Mammary epithelial cell (primary cell): ENCODE measurements at regions not wholly inside any gene's neighbourhood (a gene's known extent, or its start where the extent isn't known, plus 50 kb on each side); places are given as distances from the start of the nearest gene placed in this dataset.
"Not testable (repeated sequence)": the region's sequence is repeated elsewhere in the genome, so short reads cannot be mapped to it uniquely, and the experiment has no call there.

Experiments used
- EZH2 ChIP-seq: IDR thresholded peaks from 2 replicates; pipeline ENCODE4 v1.6.1; 2012; ENCODE audit warnings: low read length, inconsistent platforms, borderline replicate concordance
- TF ChIP-seq, protein P1 (sequence below), 2 donors: IDR thresholded peaks in 1 of 2; conservative IDR thresholded peaks in 1 of 2; 2 replicates each; pipeline ENCODE4 v1.5.1; 2011 to 2012; ENCODE audit warnings: inconsistent platforms in 2 of 2, low read length in 2 of 2, mild to moderate bottlenecking in 2 of 2, control low read depth in 1 of 2, low read depth in 1 of 2; ENCODE audit not compliant: insufficient read depth in 1 of 2; ENCODE audit errors: extremely low read depth in 1 of 2

DNA sequence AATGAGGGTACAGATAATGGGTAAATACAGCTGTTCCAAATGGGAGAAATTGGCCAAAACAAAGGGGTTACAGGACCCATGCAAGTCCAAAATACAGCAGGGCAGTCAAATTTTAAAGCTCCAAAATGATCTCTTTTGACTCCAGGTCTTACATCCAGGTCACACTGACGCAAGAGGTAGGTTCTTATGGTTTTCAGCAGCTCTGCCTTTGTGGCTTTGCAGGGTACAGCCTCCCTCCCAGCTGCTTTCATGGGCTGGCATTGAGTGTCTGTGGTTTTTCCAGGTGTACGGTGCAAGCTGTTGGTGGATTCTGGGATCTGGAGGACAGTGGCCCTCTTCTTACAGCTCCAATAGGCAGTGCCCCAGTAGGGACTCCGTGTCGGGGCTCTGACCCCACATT is 254.6 kb downstream of the RPLP1 start:
- TF ChIP-seq, protein P1, sequence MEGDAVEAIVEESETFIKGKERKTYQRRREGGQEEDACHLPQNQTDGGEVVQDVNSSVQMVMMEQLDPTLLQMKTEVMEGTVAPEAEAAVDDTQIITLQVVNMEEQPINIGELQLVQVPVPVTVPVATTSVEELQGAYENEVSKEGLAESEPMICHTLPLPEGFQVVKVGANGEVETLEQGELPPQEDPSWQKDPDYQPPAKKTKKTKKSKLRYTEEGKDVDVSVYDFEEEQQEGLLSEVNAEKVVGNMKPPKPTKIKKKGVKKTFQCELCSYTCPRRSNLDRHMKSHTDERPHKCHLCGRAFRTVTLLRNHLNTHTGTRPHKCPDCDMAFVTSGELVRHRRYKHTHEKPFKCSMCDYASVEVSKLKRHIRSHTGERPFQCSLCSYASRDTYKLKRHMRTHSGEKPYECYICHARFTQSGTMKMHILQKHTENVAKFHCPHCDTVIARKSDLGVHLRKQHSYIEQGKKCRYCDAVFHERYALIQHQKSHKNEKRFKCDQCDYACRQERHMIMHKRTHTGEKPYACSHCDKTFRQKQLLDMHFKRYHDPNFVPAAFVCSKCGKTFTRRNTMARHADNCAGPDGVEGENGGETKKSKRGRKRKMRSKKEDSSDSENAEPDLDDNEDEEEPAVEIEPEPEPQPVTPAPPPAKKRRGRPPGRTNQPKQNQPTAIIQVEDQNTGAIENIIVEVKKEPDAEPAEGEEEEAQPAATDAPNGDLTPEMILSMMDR (conservative IDR thresholded peaks at IDR 0.05 in 1 of 2, IDR thresholded peaks at IDR 0.05 in 1 of 2; ENCODE audit: extremely low read depth in 1 of 2, insufficient read depth in 1 of 2, low read depth in 1 of 2, low read length in 2 of 2): not testable (repeated sequence)
- not testable (repeated sequence) for TF ChIP-seq EZH2
